HCT116 (cell line): ENCODE measurements at regions not wholly inside any gene's neighbourhood (a gene's known extent, or its start where the extent isn't known, plus 50 kb on each side); places are given as distances from the start of the nearest gene placed in this dataset.

Experiments
- ATAC-seq: fragments of 200-7000 bp; cut with Tn5 transposase; 2 replicates; pipeline ENCODE4 v1.9.1; 2020; ENCODE audit warnings: mild to moderate bottlenecking, moderate library complexity
- BruUV-seq: library from RNA; stranded (reverse); fragments of 400-500 nt; replicated peaks from 2 replicates; lab custom pipeline; 2021; lab: Mats Ljungman, UMichigan
- CTCF ChIA-PET: fragments of 300-600 bp; sonication (Branson Sonifier 250); formaldehyde crosslinking; loops from one replicate; lab custom pipeline; 2021; ENCODE audit warnings: antibody characterized with exemption; lab: Charles Lee
- POLR2A ChIA-PET: fragments of 300-600, 350-600 bp; sonication (Branson Sonifier 250); formaldehyde crosslinking; loops from one replicate; lab custom pipeline; 2021; ENCODE audit warnings: antibody characterized with exemption; lab: Charles Lee
- RAD21 ChIA-PET, 2 experiments: fragments of 300-600 bp; sonication (Branson Sonifier 250); formaldehyde crosslinking; loops; one replicate each; lab custom pipeline; 2023; ENCODE audit warnings: low total read pairs in 2 of 2; ENCODE audit not compliant: uncharacterized antibody in 2 of 2, unreplicated experiment in 2 of 2, low non-redundant PET in 1 of 2; lab: Charles Lee
- DNase-seq: peaks from one replicate; pipeline ENCODE4 v3.0.0-alpha.2; 2010; ENCODE audit warnings: low read depth, low spot score
- H2AFZ ChIP-seq: fragments of 200-600 bp; shearing (Covaris generic), sonication (generic); 2 replicates; pipeline ENCODE4 v1.6.1; 2017; ENCODE audit warnings: low read depth, mixed run types, mixed read lengths, antibody characterized with exemption, low read length; ENCODE audit not compliant: poor library complexity, severe bottlenecking
- H3K27ac ChIP-seq: 2 replicates; pipeline ENCODE4 v1.5.1; 2012; ENCODE audit warnings: low read depth, low read length
- H3K27me3 ChIP-seq: fragments of 200-600 bp; sonication (generic); 2 replicates; pipeline ENCODE4 v1.6.1; 2016; ENCODE audit warnings: mixed run types, low read length, mixed read lengths; ENCODE audit not compliant: insufficient read depth
- H3K36me3 ChIP-seq, 2 experiments: fragments of 200-500 bp in 1 of 2; fragments of 200-600 bp in 1 of 2; sonication (Bioruptor generic) in 1 of 2; sonication (generic) in 1 of 2; 2 replicates each; pipeline versions ENCODE4 v1.5.1 to v1.6.1; 2014 to 2016; ENCODE audit warnings: low read length in 2 of 2, inconsistent platforms in 1 of 2, mixed read lengths in 1 of 2, mixed run types in 1 of 2; ENCODE audit not compliant: insufficient read depth in 2 of 2, control insufficient read depth in 1 of 2
- H3K4me1 ChIP-seq, 2 experiments: fragments of 200-600 bp in 1 of 2; sonication (generic) in 1 of 2; 2 replicates each; pipeline versions ENCODE4 v1.5.1 to v1.6.1; 2012 to 2017; ENCODE audit warnings: low read length in 2 of 2, inconsistent platforms in 1 of 2, mild to moderate bottlenecking in 1 of 2, mixed read lengths in 1 of 2, mixed run types in 1 of 2, moderate library complexity in 1 of 2; ENCODE audit not compliant: insufficient read depth in 2 of 2, control insufficient read depth in 1 of 2
- H3K4me2 ChIP-seq: fragments of 200-600 bp; sonication (generic); 2 replicates; pipeline ENCODE4 v1.6.1; 2017; ENCODE audit warnings: mixed run types, low read length, mixed read lengths
- H3K4me3 ChIP-seq, 2 experiments: fragments of 200-600 bp in 1 of 2; sonication (generic) in 1 of 2; replicated peaks in 1 of 2; 2 replicates each; pipeline ENCODE4 v1.5.1; 2011 to 2016; ENCODE audit warnings: low read length in 2 of 2, control low read depth in 1 of 2, low read depth in 1 of 2, mild to moderate bottlenecking in 1 of 2, mixed read lengths in 1 of 2, mixed run types in 1 of 2
- H3K79me2 ChIP-seq: fragments of 200-600 bp; sonication (generic); 2 replicates; pipeline ENCODE4 v1.6.1; 2017; ENCODE audit warnings: mild to moderate bottlenecking, mixed run types, low read length, moderate library complexity, mixed read lengths; ENCODE audit not compliant: insufficient read depth
- H3K9ac ChIP-seq: fragments of 200-600 bp; sonication (generic); 2 replicates; pipeline ENCODE4 v1.6.1; 2016; ENCODE audit warnings: low read length, mixed read lengths
- H3K9me2 ChIP-seq: fragments of 200-600 bp; sonication (generic), shearing (Covaris generic); 2 replicates; pipeline ENCODE4 v1.6.1; 2017; ENCODE audit warnings: mixed run types, mild to moderate bottlenecking, moderate library complexity; ENCODE audit not compliant: insufficient read depth
- H3K9me3 ChIP-seq, 2 experiments: fragments of 200-500 bp in 1 of 2; fragments of 200-600 bp in 1 of 2; sonication (Bioruptor generic) in 1 of 2; sonication (generic) in 1 of 2; 2 replicates each; pipeline ENCODE4 v1.6.1; 2014 to 2017; ENCODE audit warnings: low read length in 2 of 2, mixed read lengths in 2 of 2, inconsistent platforms in 1 of 2, low read depth in 1 of 2, mild to moderate bottlenecking in 1 of 2, mixed run types in 1 of 2, moderate library complexity in 1 of 2; ENCODE audit not compliant: control insufficient read depth in 1 of 2, insufficient read depth in 1 of 2
- H4K20me1 ChIP-seq: fragments of 200-600 bp; sonication (generic), shearing (Covaris generic); 2 replicates; pipeline ENCODE4 v1.6.1; 2017; ENCODE audit warnings: mixed run types, mild to moderate bottlenecking, moderate library complexity; ENCODE audit not compliant: insufficient read depth
- CBX3 ChIP-seq: IDR thresholded peaks from 2 replicates; pipeline ENCODE4 v1.6.1; 2012; ENCODE audit warnings: low read depth
- CTCF ChIP-seq, 3 experiments: fragments of 200-600 bp in 1 of 3; sonication (generic) in 1 of 3; IDR thresholded peaks in 2 of 3; conservative IDR thresholded peaks in 1 of 3; 2 replicates each; pipeline ENCODE4 v1.5.1; 2012 to 2017; ENCODE audit warnings: low read depth in 2 of 3, low read length in 2 of 3, antibody characterized with exemption in 1 of 3, borderline replicate concordance in 1 of 3, control low read depth in 1 of 3, mild to moderate bottlenecking in 1 of 3, mixed read lengths in 1 of 3, mixed run types in 1 of 3, moderate library complexity in 1 of 3; ENCODE audit not compliant: insufficient read depth in 1 of 3
- EGR1 ChIP-seq: IDR thresholded peaks from 2 replicates; pipeline ENCODE4 v1.6.1; 2012; ENCODE audit warnings: low read depth
- EZH2phosphoT487 ChIP-seq: fragments of 200-600 bp; IDR thresholded peaks from 2 replicates; pipeline ENCODE4 v1.6.1; 2018; ENCODE audit warnings: antibody characterized with exemption, borderline replicate concordance
- MAX ChIP-seq: IDR thresholded peaks from 2 replicates; pipeline ENCODE4 v1.6.1; 2012
- POLR2A ChIP-seq: IDR thresholded peaks from 2 replicates; pipeline ENCODE4 v1.7.0; 2011; ENCODE audit warnings: borderline replicate concordance; ENCODE audit not compliant: insufficient read depth, insufficient read length; ENCODE audit errors: extremely low read depth
- SIN3A ChIP-seq: IDR thresholded peaks from 2 replicates; pipeline ENCODE4 v1.6.1; 2012; ENCODE audit warnings: low read depth
- SP1 ChIP-seq: IDR thresholded peaks from 2 replicates; pipeline ENCODE4 v1.6.1; 2012; ENCODE audit warnings: low read depth
- TCF7L2 ChIP-seq: IDR thresholded peaks from 2 replicates; pipeline ENCODE4 v1.7.0; 2011; ENCODE audit warnings: borderline replicate concordance, inconsistent platforms; ENCODE audit not compliant: insufficient read depth, insufficient read length; ENCODE audit errors: extremely low read depth
- ZBTB33 ChIP-seq: IDR thresholded peaks from 2 replicates; pipeline ENCODE4 v1.6.1; 2011; ENCODE audit warnings: mild to moderate bottlenecking, low read length, moderate library complexity; ENCODE audit not compliant: insufficient replicate concordance; ENCODE audit errors: extremely low read depth
- intact Hi-C: fragments of 100-400 bp; cut with micrococcal nuclease; formaldehyde crosslinking; loops from 2 replicates; pipeline ENCODE4 v1.10.0; 2022

GRCh38 chr10:21166557-21167287, 269.6 kb upstream of the NEBL start:
- H2AFZ ChIP-seq: no peak overlapping the region
- no peak overlapping the region for H3K27ac ChIP-seq
- H3K4me1 ChIP-seq: peaks cover 2 to 3% of the 10 kb centered on the region in 2 experiments; a peak in 1 of 4 replicates
- ChIA-PET POLR2A (no interaction called here), RAD21 (no interaction called here), CTCF (no interaction called here)
- H3K79me2 ChIP-seq: no peaks in the 10 kb centered on the region
- DNase-seq (no peak), ATAC-seq (no peak)
- no peak overlapping the region for H3K4me3 ChIP-seq
- no TSS peak for BruUV-seq
- H3K4me2 ChIP-seq: no peak overlapping the region
- H3K9ac ChIP-seq: no peak overlapping the region
- H3K27me3 ChIP-seq: no peaks in the 10 kb centered on the region
- intact Hi-C loops: no loop called here
- no peak for TF ChIP-seq POLR2A
- no peak for TF ChIP-seq CBX3
- TF ChIP-seq EGR1: no peak
- no peak for TF ChIP-seq MAX
- TF ChIP-seq EZH2phosphoT487: no peak
- no peak for TF ChIP-seq ZBTB33
- TF ChIP-seq CTCF (IDR thresholded peaks at IDR 0.05 in 2 of 3, conservative IDR thresholded peaks at IDR 0.05 in 1 of 3; ENCODE audit: borderline replicate concordance in 1 of 3, insufficient read depth in 1 of 3, low read depth in 2 of 3, low read length in 2 of 3): no peak
- TF ChIP-seq SP1: no peak
- no peak for TF ChIP-seq SIN3A
- TF ChIP-seq TCF7L2: no peak
- no peaks in the 10 kb centered on the region for H3K9me2 ChIP-seq
- no peaks in the 10 kb centered on the region for H4K20me1 ChIP-seq
- no peaks in the 10 kb centered on the region for H3K9me3 ChIP-seq
- no peaks in the 10 kb centered on the region for H3K36me3 ChIP-seq
